CD4-positive, alpha-beta T cell treated with Interleukin-4 for 1 hour (primary cell): ENCODE measurements at regions not wholly inside any gene's neighbourhood (a gene's known extent, or its start where the extent isn't known, plus 50 kb on each side); places are given as distances from the start of the nearest gene placed in this dataset.

Experiments
- DNase-seq, 2 donors: peaks; one replicate each; pipeline ENCODE4 v3.0.0-alpha.2; 2020 to 2022

- DNase-seq: no peak
Measured at GRCh38 chr6:121837545-121838229, 402.2 kb downstream of the GJA1 start.

GRCh38 chr6:121838842-121839241 lies 403.4 kb downstream of the GJA1 start:
- DNase-seq: no peak

- no peak for DNase-seq
Measured at GRCh38 chr6:121839896-121840295, 404.4 kb downstream of the GJA1 start.

GRCh38 chr6:121844898-121845297 lies 409.5 kb downstream of the GJA1 start:
- no peak for DNase-seq

- no peak for DNase-seq
Measured at GRCh38 chr6:121847806-121848522, 412.5 kb downstream of the GJA1 start.

GRCh38 chr6:121848523-121849255 lies 413.2 kb downstream of the GJA1 start:
- DNase-seq: no peak

- DNase-seq: peak in 1 of 2 donors; percentile 13
Measured at GRCh38 chr6:121849477-121849876, 414.0 kb downstream of the GJA1 start.

GRCh38 chr6:121851056-121851455 lies 415.6 kb downstream of the GJA1 start:
- no peak for DNase-seq

GRCh38 chr6:121853686-121854085 lies 418.2 kb downstream of the GJA1 start:
- DNase-seq: no peak

- DNase-seq: no peak
Measured at GRCh38 chr6:121855521-121855920, 420.1 kb downstream of the GJA1 start.

- no peak for DNase-seq
Measured at GRCh38 chr6:121856296-121856695, 420.9 kb downstream of the GJA1 start.

GRCh38 chr6:121857551-121857950 lies 422.1 kb downstream of the GJA1 start:
- DNase-seq: no peak

- DNase-seq: no peak
Measured at GRCh38 chr6:121858310-121858709, 422.9 kb downstream of the GJA1 start.

- no peak for DNase-seq
Measured at GRCh38 chr6:121858986-121859385, 423.5 kb downstream of the GJA1 start.

GRCh38 chr6:121865811-121866210 lies 430.4 kb downstream of the GJA1 start:
- DNase-seq: no peak

GRCh38 chr6:121867095-121867494 lies 431.6 kb downstream of the GJA1 start:
- DNase-seq: no peak

- DNase-seq: no peak
Measured at GRCh38 chr6:121868206-121868605, 432.8 kb downstream of the GJA1 start.

GRCh38 chr6:121873595-121873994 lies 438.1 kb downstream of the GJA1 start:
- DNase-seq: no peak

GRCh38 chr6:121876721-121877120 lies 441.3 kb downstream of the GJA1 start:
- no peak for DNase-seq

GRCh38 chr6:121879149-121879548 lies 443.7 kb downstream of the GJA1 start:
- no peak for DNase-seq

GRCh38 chr6:121880831-121881230 lies 445.4 kb downstream of the GJA1 start:
- DNase-seq: no peak

GRCh38 chr6:121881974-121882667 lies 446.7 kb downstream of the GJA1 start:
- DNase-seq: no peak

GRCh38 chr6:121884091-121884490 lies 448.6 kb downstream of the GJA1 start:
- DNase-seq: no peak
